H9 (cell line): ENCODE measurements at regions not wholly inside any gene's neighbourhood (a gene's known extent, or its start where the extent isn't known, plus 50 kb on each side); places are given as distances from the start of the nearest gene placed in this dataset.

Experiments
- DNase-seq: peaks from one replicate; pipeline ENCODE4 v3.0.0-alpha.2; 2017
- H2AFZ ChIP-seq: one replicate; pipeline ENCODE4 v1.6.1; 2013; ENCODE audit warnings: mild to moderate bottlenecking, low read length, control low read depth, moderate library complexity
- H2AK5ac ChIP-seq: 2 replicates; pipeline ENCODE4 v1.6.1; 2013; ENCODE audit warnings: low read length, control low read depth, mixed read lengths; ENCODE audit not compliant: insufficient read length
- H2BK120ac ChIP-seq: one replicate; pipeline ENCODE4 v1.6.1; 2013; ENCODE audit warnings: low read depth, mild to moderate bottlenecking, low read length, control low read depth, inconsistent platforms; ENCODE audit not compliant: poor library complexity, severe bottlenecking
- H2BK12ac ChIP-seq: 2 replicates; pipeline ENCODE4 v1.6.1; 2013; ENCODE audit warnings: low read length, control low read depth, mixed read lengths, low read depth; ENCODE audit not compliant: insufficient read length
- H2BK15ac ChIP-seq: 2 replicates; pipeline ENCODE4 v1.6.1; 2013; ENCODE audit warnings: low read depth, low read length, control low read depth
- H2BK20ac ChIP-seq: one replicate; pipeline ENCODE4 v1.6.1; 2013; ENCODE audit warnings: low read depth, mild to moderate bottlenecking, low read length, control low read depth, inconsistent platforms; ENCODE audit not compliant: poor library complexity, severe bottlenecking
- H2BK5ac ChIP-seq: 2 replicates; pipeline ENCODE4 v1.6.1; 2013; ENCODE audit warnings: low read length, control low read depth, mixed read lengths; ENCODE audit not compliant: insufficient read length
- H3K14ac ChIP-seq: 2 replicates; pipeline ENCODE4 v1.6.1; 2013; ENCODE audit warnings: low read length, control low read depth; ENCODE audit not compliant: insufficient read depth
- H3K18ac ChIP-seq: 2 replicates; pipeline ENCODE4 v1.6.1; 2013; ENCODE audit warnings: low read depth, mild to moderate bottlenecking, mixed read lengths, low read length, control low read depth; ENCODE audit not compliant: insufficient read length
- H3K23ac ChIP-seq: 2 replicates; pipeline ENCODE4 v1.6.1; 2013; ENCODE audit warnings: low read length, control low read depth, mixed read lengths, low read depth; ENCODE audit not compliant: insufficient read length
- H3K23me2 ChIP-seq: 2 replicates; pipeline ENCODE4 v1.6.1; 2013; ENCODE audit warnings: low read depth, mild to moderate bottlenecking, mixed read lengths, low read length, control low read depth; ENCODE audit not compliant: insufficient read length, poor library complexity, severe bottlenecking
- H3K27ac ChIP-seq: 2 replicates; pipeline ENCODE4 v1.5.1; 2013; ENCODE audit warnings: low read length, control low read depth, mixed read lengths, low read depth; ENCODE audit not compliant: insufficient read length
- H3K27me3 ChIP-seq: 2 replicates; pipeline ENCODE4 v1.6.1; 2013; ENCODE audit warnings: low read length, control low read depth, inconsistent platforms; ENCODE audit not compliant: insufficient read depth
- H3K4ac ChIP-seq: 2 replicates; pipeline ENCODE4 v1.6.1; 2013; ENCODE audit warnings: low read depth, mild to moderate bottlenecking, control low read depth, inconsistent platforms, low read length, moderate library complexity
- H3K4me1 ChIP-seq: 2 replicates; pipeline ENCODE4 v1.6.1; 2013; ENCODE audit warnings: low read length, control low read depth, inconsistent platforms; ENCODE audit not compliant: insufficient read depth
- H3K4me2 ChIP-seq: 2 replicates; pipeline ENCODE4 v1.6.1; 2013; ENCODE audit warnings: low read length, control low read depth, mixed read lengths; ENCODE audit not compliant: insufficient read length, insufficient read depth
- H3K56ac ChIP-seq: 2 replicates; pipeline ENCODE4 v1.6.1; 2013; ENCODE audit warnings: low read depth, mild to moderate bottlenecking, mixed read lengths, low read length, control low read depth; ENCODE audit not compliant: insufficient read length
- H3K79me1 ChIP-seq: 2 replicates; pipeline ENCODE4 v1.6.1; 2013; ENCODE audit warnings: low read depth, mild to moderate bottlenecking, moderate library complexity, low read length, control low read depth, inconsistent platforms; ENCODE audit not compliant: insufficient read depth, poor library complexity, severe bottlenecking
- H3K79me2 ChIP-seq: 2 replicates; pipeline ENCODE4 v1.6.1; 2013; ENCODE audit warnings: low read length, control low read depth, inconsistent platforms; ENCODE audit not compliant: insufficient read depth
- H3K9ac ChIP-seq: 2 replicates; pipeline ENCODE4 v1.6.1; 2013; ENCODE audit warnings: low read length, control low read depth, mixed read lengths; ENCODE audit not compliant: insufficient read length; ENCODE audit errors: extremely low read depth
- H3K9me3 ChIP-seq: one replicate; pipeline ENCODE4 v1.6.1; 2013; ENCODE audit warnings: low read depth, low read length, inconsistent platforms; ENCODE audit not compliant: control insufficient read depth
- H3T11ph ChIP-seq: one replicate; pipeline ENCODE4 v1.6.1; 2013; ENCODE audit warnings: mild to moderate bottlenecking, low read length, control low read depth, inconsistent platforms
- H4K20me1 ChIP-seq: one replicate; pipeline ENCODE4 v1.6.1; 2013; ENCODE audit not compliant: control insufficient read depth, insufficient read length, insufficient read depth
- H4K5ac ChIP-seq: 2 replicates; pipeline ENCODE4 v1.6.1; 2013; ENCODE audit warnings: low read depth, mild to moderate bottlenecking, mixed read lengths, low read length, control low read depth; ENCODE audit not compliant: insufficient read length
- H4K8ac ChIP-seq: replicated peaks from 2 replicates; pipeline ENCODE4 v1.6.1; 2013; ENCODE audit warnings: low read length, control low read depth, mixed read lengths, low read depth; ENCODE audit not compliant: insufficient read length
- H4K91ac ChIP-seq: 2 replicates; pipeline ENCODE4 v1.6.1; 2013; ENCODE audit warnings: low read depth, mild to moderate bottlenecking, moderate library complexity, mixed read lengths, low read length, control low read depth; ENCODE audit not compliant: insufficient read length
- H3K27ac Mint-ChIP-seq, 3 experiments: 2 replicates in 2 of 3; 3 replicates in 1 of 3; pipeline ENCODE4 v1.8.0; 2020 to 2021; ENCODE audit warnings: mixed read lengths in 3 of 3, mild to moderate bottlenecking in 1 of 3, moderate library complexity in 1 of 3
- H3K27me3 Mint-ChIP-seq: 2 replicates; pipeline ENCODE4 v1.8.0; 2021; ENCODE audit warnings: low read depth, mild to moderate bottlenecking, moderate library complexity, mixed read lengths
- H3K36me3 Mint-ChIP-seq, 3 experiments: 2 replicates in 2 of 3; 3 replicates in 1 of 3; pipeline ENCODE4 v1.8.0; 2020 to 2021; ENCODE audit warnings: low read depth in 3 of 3, mixed read lengths in 3 of 3; ENCODE audit not compliant: insufficient read depth in 1 of 3
- H3K4me1 Mint-ChIP-seq, 2 experiments: 2 replicates each; pipeline ENCODE4 v1.8.0; 2020; ENCODE audit warnings: mixed read lengths in 2 of 2
- H3K4me3 Mint-ChIP-seq, 2 experiments: 2 replicates in 1 of 2; 3 replicates in 1 of 2; pipeline ENCODE4 v1.8.0; 2020 to 2021; ENCODE audit warnings: mild to moderate bottlenecking in 2 of 2, mixed read lengths in 2 of 2, moderate library complexity in 1 of 2
- H3K9me3 Mint-ChIP-seq, 2 experiments: 2 replicates in 1 of 2; 3 replicates in 1 of 2; pipeline ENCODE4 v1.8.0; 2020; ENCODE audit warnings: mild to moderate bottlenecking in 2 of 2, mixed read lengths in 2 of 2, moderate library complexity in 1 of 2
- CTCF ChIP-seq: fragments of 200-600 bp; sonication (generic); conservative IDR thresholded peaks from 3 replicates; pipeline ENCODE4 v1.8.0; 2021; ENCODE audit warnings: antibody characterized with exemption, mild to moderate bottlenecking
- WGBS: extraction: QIAGEN DNeasy Blood & Tissue Kit; methylation state at CpG from one replicate; pipeline ENCODE4 v1.1.7; 2013; ENCODE audit warnings: missing lambda C conversion rate, low lambda C conversion rate, mixed read lengths; ENCODE audit not compliant: insufficient read length; ENCODE audit errors: extremely low coverage; 5-methylcytosine and 5-hydroxymethylcytosine counted together

- Mint-ChIP-seq H3K27ac (no peak overlapping the region), H3K27me3 (no peaks in the 10 kb centered on the region; the same call in 1 of the 2 replicates), H3K4me1 (no peaks in the 10 kb centered on the region), H3K9me3 (no peaks in the 10 kb centered on the region), H3K4me3 (no peak overlapping the region), H3K36me3 (no peaks in the 10 kb centered on the region)
- Histone ChIP-seq H4K91ac (no peak overlapping the region), H2AFZ (no peak overlapping the region), H3K9ac (no peak overlapping the region), H2BK12ac (no peak overlapping the region), H3K14ac (no peak overlapping the region), H2AK5ac (no peak overlapping the region), H2BK15ac (no peak overlapping the region), H3K9me3 (no peaks in the 10 kb centered on the region), H3K23ac (no peak overlapping the region), H3K27me3 (no peaks in the 10 kb centered on the region), H4K5ac (no peak overlapping the region), H3T11ph (no peak overlapping the region), H3K27ac (no peak overlapping the region), H3K79me2 (no peaks in the 10 kb centered on the region), H3K4me2 (no peak overlapping the region), H2BK20ac (no peak overlapping the region), H2BK5ac (no peak overlapping the region), H3K4ac (no peak overlapping the region), H3K23me2 (no peaks in the 10 kb centered on the region), H2BK120ac (no peak overlapping the region), H3K4me1 (no peaks in the 10 kb centered on the region), H3K18ac (no peak overlapping the region), H4K20me1 (no peaks in the 10 kb centered on the region), H3K79me1 (no peaks in the 10 kb centered on the region), H4K8ac (no peak overlapping the region), H3K56ac (no peak overlapping the region)
- WGBS, result no CpG with 5 or more reads among the region's 1 CpG
- no peak for DNase-seq
- no peak for TF ChIP-seq CTCF
These were observed 77.5 kb upstream of the CACNA1A start for GRCh38 chr19:13583753-13584152.
